ENCODE measurements at regions not wholly inside any gene's neighbourhood (a gene's known extent, or its start where the extent isn't known, plus 50 kb on each side); places are given as distances from the start of the nearest gene placed in this dataset.

DNA sequence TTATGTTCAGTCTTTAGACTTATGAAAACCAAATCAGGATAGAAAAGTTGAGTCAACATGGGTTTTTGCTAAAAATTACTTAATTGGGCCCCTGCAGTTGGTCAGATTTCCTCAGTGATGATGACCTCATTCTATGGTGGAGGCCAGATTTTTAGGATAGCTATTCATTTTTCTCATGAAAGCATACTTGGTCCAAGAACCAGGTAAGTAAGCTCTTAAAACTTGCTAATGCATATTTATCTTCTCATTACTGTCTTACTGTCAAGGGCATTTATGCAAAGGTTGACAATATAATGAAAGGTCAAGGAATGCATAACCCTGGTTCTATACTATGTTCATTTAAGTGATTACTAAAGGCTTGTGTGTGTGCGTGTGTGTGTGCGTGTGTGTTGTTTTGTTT, 650.6 kb downstream of the SATB2 start:
- DNase-seq (ENCODE audit: low read depth), result peak; percentile 4

DNA sequence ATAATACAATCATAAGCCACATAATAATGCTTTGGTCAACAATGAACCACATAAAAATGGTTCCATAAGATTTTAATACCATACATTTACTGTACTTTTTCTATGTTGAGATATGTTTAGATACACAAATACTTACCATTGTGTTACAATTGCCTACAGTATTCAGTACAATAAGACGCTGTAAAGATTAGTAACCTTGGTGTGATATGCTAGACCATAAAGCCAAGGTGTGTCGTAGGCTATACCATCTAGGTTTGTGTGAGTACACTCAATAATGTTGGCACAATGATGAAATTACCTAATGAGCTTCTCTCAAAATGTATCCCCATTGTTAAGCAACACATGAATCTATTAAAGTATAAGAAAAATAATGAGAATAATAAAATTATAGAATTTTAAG, 662.3 kb downstream of the SATB2 start:
- no peak for DNase-seq (ENCODE audit: low read depth)

DNA sequence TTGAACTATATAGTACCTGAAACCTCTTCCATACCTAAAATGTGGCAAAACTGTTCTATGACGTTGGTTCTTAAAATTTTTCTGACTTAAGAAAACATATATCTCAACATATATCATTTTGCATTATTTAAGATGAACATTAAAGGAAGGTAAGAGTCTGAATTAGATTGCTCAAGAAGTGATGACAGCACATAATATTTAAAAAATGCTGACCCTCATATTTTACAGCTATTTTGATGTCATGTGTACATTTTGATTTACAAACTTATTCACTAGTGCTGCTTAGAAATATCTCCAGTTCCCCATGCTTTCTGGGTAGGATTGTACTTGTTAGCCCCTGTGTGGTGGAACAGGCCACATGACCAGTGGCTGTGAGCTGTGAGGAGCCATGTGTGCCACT, 666.1 kb downstream of the SATB2 start:
- DNase-seq (ENCODE audit: low read depth), result no peak

DNA sequence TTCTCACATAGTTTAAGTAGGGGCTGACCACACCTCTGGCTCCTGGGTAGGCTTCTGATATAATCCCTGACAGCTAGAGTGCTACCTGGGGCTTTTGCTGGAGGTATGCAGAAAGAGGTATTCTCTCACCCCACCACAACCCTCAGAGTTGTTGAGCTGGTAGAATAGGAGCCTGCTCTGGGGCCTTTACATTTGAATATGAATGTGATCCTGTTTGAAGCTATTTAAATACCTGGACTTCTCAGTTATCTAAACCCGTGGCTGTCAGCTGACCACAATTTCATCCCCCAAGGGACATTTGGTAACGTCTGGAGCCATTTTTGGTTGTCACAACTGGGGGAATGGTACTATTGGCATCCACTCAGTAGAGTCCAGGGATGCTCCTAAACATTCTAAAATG, 669.1 kb downstream of the SATB2 start:
- DNase-seq (ENCODE audit: low read depth), result no peak

DNA sequence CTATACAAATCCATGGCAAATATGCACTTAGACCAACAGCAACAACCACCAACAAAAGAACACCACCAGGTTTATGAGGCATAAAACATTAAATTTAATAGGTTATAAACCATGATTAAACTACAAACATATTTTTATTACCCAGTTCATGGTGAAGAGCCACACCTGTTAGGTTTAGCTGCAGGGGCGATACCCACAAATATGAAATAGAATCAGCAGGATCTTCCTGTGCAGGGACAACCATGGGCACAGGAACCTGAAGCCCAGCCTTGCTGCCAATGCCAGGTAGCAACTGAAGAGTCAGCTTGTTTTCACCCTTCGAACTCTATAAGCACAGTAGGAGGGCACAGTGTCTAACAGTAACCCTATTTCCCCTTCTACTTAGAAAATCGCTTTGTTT, 675.0 kb downstream of the SATB2 start:
- no peak for DNase-seq (ENCODE audit: low read depth)

DNA sequence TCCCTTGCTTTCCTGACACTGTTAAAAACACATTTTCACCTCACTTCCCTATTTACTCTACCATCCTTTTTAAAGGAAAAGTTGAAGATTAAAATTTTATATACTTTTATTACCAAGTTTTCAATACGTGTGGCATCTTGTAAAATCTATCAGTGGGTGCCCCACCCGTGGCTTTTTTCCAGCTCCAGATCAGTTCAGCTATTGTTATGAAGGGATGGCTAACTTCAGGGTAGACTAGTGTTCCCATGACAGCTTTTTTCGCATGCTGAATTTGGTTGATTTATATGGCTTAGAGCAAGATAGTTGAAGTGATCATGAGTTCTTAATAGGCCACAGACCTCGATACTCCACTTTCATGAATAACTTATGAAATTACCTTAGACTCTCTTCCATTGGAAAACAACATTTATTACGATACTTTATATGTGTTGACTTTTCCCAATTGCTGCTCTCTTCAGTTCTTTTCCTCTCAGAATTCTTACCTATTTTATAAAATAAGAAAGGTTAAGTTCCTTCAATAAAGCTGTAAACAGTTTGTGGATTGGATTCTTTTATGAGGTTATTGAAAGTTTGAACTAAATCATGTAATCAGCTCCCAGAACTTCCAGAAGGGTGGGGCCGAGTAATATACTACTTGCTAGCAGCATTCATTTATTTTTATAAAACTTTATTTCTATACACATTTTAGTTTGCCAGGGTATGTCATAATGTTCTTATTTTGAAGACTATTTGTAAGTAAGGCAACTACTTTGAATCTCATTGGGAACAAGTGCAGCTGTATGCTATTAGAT, 680.9 kb downstream of the SATB2 start:
- no peak for DNase-seq (ENCODE audit: low read depth)

DNA sequence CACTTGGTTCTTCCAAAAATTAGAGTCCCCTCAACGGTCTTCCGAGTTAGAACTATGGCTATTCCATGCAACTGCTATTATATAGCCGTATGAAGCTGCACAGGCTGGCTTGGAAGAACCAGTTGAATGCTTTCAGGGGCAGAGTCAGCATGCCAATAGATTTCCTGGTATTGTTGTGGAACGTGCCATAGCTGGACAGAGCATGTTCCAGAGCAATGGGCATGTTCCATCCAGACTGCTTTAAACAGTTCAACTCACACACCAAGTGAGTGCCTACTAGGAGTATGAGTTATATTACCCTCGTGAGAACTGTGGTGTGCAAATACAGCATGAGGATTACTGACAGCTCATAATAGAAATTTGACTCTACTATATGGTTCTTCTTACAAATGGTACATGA, 682.0 kb downstream of the SATB2 start:
- no peak for DNase-seq (ENCODE audit: low read depth)

DNA sequence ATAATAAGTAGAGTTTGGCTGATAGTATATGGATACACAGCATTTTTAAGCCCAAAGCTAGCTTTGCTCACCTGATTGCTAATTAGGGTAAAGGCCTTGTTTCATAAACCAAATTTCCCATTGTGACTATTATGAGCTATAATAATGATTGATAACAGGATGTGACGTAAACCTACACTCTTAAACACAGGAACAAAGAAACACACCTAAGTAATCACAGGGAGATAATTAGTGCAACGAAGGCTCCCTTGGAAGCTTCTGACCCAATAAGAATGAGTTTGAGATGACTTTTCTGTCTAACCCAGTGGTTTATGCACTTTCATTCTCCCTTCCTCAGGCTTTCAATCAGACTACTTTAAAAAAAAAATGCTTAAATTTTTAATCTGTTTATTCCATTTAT, 683.2 kb downstream of the SATB2 start:
- DNase-seq (ENCODE audit: low read depth), result no peak

DNA sequence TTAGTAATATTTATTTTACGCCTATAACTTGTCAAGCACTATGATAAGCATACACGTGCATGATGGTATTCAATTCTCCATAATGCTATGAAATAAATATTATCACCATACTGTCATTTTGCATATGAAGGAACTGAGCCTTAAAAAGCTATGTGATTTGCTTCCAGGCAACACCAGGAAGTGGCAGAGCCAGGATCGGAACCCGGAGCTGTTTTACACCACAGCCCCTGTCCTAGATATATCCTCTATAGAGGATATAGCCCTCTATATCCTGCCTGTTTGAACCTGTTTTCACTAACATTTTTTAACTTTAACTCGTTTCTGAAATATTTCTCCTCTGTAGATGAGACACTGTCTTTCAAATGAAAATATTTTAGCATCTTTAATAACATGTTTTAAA, 690.0 kb downstream of the SATB2 start:
- DNase-seq (ENCODE audit: low read depth), result no peak

DNA sequence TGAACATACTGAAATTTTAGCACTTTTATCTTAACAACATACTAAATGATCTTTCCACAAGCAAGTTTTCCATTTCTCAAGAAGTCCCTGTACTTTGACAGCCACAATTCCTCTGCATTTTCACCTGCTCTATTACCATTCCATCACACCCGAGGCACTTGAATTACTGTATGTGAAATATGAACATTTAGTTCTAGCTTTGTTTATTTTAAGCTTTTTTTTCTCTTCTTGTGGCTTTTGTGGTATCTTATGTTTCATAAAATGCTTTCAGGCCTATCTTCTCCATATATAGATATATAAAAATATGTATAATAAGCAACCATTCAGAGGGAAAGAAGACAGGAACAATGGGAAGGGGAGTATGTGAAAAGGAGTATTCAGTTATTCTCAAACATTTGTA, 693.9 kb downstream of the SATB2 start:
- DNase-seq (ENCODE audit: low read depth), result no peak

DNA sequence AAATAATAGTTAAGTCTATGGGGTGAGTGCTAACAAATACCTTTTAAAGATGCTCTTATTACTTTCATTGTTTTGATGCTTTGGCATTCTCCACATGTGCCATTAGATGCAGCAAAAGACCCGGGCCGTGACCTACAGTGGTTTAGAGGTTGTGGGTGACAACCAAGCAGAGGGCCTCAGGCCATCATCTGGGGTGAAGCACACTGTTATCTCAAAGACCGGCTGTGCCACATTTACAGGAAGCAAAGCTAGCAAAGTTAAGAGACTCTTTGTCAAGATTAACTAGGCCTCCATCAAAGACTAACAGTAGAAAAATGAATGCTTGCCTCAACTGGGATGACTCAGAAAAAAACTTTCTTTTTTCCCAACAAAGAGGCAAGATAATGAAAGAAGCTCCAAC, 695.3 kb downstream of the SATB2 start:
- DNase-seq (ENCODE audit: low read depth), result no peak

DNA sequence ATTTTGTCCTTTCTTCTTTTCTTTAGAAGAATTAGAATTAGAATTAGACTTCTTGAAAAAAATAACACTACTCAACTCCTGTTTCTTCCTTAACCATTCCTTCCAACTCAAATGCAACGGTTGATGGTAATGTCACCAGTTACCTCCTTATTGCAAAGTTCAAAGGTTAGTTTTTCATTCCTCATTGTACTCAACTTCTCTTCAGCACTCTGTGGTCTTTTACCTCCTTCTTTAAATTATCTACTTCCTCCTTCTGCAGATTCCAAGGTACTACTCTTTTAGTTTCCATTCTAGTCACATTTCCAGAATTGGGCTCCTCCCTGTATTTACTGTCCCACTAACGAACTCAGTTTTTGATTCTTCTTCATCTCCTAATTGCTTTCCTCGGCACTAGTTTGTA, 700.7 kb downstream of the SATB2 start:
- DNase-seq (ENCODE audit: low read depth), result no peak

DNA sequence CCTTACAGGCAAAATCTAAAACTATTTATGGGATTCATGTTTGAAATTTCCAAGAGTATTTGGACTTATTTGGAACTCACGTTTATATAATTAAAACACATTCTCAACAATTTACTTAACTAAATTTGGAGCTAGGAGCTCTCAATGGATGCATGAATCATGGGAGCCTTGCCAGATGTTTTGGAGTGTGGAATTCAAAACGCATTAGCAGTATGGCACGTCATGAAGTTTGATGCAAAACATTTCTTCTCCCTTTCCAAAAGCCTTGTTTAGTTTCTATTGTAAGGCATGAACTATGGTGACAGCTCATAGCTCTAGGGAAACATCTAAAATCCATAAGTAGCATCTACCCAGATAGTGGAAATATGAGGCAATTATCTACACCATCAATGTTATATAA, 701.6 kb downstream of the SATB2 start:
- DNase-seq (ENCODE audit: low read depth), result peak; percentile 3

DNA sequence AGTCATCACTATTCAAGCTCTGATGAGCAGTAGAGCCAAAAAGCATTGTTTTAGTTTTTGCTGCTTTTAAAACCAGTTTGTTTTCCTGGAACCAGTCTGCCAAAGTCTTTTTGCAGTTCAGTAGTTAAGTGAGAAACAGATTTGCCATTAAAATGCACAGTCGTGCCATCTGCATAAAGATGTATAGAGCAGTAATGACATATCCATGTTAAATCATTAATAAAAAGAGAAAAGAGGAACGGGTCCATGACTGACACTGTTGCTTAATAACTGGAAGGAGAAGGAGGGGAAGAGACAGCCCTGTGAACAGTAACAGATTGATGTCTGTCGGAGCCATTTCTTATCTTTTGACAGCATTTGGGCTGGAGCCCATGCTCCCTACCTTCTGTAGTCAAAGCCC, 704.6 kb downstream of the SATB2 start:
- no peak for DNase-seq (ENCODE audit: low read depth)

DNA sequence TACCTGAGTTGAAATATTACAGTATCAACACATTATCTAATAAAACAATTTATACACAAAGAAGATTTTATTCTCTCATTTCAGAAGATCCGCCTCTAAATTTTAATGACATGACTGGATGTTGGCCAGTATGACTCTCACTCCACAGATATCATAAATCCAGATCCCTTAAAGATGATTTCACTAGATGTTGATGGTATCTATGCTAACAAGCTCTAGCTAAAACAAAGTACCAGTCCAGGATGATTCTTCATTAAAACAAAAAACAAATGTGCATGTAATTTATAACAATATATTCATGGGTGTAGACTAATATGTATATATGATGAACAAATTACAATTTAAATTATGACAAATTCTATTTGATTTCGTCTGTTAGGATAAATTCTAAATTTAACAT, 708.4 kb downstream of the SATB2 start:
- no peak for DNase-seq (ENCODE audit: low read depth)

DNA sequence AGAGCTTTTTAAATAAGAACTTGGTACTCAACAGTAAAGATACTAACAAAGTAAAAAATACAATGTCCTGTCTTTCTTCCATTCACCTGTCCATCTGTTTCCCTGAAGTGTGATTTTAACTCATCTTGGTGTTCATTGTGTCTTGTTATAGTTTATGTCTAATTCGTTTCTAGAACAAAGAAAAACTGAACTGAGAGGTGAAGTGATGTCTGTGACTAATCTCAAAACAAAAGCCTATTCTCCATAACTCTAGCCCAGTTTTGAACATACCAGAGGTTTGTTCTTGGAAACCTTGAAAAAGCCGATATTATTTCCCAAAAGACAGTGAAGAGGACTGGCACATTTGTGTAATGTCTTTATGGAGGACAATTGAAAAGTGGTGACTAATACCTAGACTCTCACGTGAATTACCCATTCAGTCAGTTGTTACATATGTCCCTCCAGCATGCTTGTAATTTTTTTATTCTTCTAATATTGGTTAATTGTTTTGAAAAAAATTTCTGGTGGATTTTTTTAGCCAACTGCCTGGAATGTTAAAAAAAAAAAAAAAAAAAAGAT, 725.8 kb downstream of the SATB2 start:
- DNase-seq (ENCODE audit: low read depth), result no peak

DNA sequence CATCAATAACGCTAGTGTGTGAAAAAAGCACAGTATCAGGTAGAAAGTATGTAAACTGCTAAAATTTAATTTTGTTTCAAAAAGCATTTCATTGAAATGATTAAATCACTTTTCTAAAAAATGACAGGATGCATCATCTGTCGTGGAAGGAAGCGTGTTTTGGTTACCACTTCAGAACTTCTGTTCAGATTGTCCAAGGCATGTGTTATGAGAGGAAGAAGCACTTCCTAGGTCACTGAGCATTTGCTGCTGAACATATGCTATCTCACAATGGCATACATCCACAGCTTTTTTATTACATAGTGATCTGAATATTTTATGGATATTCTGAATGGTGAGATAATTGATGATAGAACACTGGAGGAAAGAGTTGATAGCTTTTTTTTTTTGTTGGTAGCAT, 737.5 kb downstream of the SATB2 start:
- no peak for DNase-seq (ENCODE audit: low read depth)

DNA sequence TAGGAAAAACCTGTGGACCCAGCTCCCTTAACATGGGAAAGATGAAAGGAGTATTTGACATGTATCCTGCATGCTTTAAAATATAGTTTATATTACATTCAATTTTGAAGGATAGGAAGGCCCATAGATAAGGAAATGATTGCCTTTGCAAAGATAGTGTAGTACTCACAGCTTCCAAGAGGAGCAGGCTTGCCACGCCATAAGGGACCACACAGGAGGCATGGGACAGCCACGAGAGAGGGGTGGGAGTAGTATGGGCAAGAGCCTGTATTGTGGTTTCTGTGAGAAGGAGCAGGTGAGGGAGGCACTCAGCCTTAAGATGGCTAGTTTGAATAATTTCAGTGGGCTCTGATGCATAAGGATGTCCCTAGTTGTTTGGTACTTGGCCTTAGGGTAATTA, 740.3 kb downstream of the SATB2 start:
- DNase-seq (ENCODE audit: low read depth), result no peak

DNA sequence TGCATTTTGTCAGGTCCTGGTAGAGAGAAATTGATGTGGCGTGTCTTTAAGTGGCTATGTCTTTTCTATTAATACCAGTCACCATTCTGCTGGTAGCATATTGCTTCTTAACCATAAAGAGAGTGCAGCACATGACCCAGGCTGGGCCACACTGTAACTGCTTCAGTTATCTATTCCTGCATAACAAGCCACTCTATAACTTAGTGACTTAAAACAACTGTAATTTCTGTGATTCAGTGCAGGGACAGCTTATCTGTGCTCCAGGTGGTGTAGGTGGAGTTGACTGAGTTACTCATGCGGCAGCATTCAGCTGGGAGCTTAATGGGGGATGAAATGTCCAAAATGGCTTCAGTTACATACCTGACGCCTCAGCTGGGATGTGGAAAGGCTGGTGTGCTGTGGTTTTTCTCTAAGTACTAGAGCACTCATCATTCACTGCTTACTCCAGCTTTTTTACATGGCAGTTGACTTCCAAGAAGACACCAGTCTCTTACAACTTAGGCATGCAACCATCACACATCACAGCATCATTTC, 742.4 kb downstream of the SATB2 start:
- no peak for DNase-seq (ENCODE audit: low read depth)

DNA sequence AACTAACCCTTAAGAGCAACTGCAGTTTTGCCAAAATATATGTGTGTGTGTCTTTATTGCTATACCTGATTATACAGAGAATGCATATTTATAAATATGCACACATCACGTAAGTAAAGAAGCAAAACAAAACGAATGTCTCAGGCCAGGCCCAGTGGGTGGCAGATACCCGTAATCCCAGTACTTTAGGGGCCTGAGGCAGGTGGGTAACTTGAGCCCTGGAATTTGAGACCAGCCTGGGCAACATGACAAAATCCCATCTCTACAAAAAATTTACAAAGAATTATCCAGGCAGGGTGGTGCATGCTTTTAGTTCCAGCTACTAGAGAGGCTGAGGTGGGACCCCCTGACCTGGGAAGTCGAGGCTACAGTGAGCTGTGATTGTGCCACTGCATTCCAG, 745.3 kb downstream of the SATB2 start:
- no peak for DNase-seq (ENCODE audit: low read depth)

DNA sequence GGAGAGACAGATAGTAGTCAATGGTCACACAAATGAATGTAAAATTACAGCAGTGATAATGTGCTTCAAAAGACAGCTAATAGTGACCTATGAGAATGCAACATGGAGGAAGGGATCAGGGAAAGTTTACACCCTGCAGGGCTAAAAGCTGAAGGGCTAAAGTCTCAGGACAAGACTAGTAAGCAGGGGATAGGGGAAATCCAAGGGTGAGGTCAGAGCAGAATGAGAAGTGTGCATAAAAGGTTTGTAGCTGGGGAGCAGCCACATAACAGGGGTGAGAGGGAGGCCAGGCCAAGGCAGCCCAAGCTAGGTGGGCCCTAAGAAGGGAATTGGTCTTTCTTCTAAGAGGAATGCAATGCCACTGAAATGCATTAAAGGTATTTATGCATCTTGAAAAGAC, 746.3 kb downstream of the SATB2 start:
- no peak for DNase-seq (ENCODE audit: low read depth)

DNA sequence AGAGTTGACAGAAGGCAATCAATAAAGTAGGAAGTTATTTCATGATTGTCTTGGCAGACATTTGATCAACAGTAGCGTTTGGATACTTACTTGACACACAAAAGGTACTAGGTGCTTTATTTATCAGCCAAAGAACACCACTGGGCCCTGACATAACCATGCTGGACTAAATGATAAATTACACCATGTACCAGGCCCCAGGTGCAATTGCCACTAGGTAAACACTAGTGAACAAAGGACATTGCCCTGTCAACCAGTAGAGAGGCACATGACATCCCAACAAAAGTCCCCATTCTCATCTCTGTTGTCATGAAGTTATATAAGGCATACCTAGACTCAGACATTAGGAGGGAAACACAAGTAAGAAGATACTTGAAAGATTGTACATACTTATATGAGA, 747.2 kb downstream of the SATB2 start:
- no peak for DNase-seq (ENCODE audit: low read depth)

DNA sequence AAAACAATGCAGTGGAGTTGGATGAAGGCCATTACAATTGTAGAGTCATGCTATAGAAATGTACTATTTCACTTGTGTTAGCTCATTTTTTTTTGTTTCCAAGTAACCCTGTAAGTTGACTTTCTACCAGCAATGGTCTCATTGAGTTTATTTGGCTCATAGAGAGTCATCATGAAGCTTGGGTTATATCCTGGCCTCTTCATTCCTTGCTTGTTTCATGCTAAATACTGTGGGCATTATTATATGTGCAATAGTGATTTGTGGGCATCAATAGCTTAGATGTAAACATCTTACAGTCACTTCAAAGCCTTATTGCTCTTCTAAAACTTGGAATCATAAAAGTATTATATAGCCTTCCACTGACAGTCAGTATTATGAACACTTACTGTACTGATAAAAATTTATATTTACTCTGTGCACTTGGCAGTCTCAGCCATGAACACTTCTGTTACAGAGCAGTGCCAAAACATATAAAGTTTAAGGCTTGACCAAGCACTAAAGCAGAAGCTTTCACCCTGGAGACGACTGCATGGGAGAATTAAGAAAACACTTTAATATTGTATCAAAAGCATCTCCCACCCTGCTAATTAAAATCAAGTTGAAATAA, 751.2 kb downstream of the SATB2 start:
- no peak for DNase-seq (ENCODE audit: low read depth)

DNA sequence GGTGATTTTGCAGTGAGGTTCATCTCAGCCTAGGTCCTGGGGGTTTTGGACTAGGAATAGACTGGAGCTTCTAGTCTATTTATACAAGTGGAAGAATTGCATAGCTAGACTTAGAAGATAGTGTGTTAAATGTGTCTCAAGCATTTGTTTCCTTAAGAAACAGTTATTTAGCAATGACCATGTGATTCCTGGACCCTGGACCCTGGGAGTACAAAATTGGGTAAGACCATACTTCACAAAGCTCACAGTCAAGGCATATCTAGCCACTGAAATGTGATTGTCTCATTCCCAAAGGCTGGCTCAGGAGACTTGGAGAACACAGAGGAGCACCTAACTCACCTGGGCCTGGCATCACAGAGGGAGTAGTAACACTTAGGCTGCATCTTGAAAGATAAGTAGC, 754.5 kb downstream of the SATB2 start:
- no peak for DNase-seq (ENCODE audit: low read depth)

Measured in ELR (cell line).